ENCODE measurements at regions not wholly inside any gene's neighbourhood (a gene's known extent, or its start where the extent isn't known, plus 50 kb on each side); places are given as distances from the start of the nearest gene placed in this dataset.

- WGBS, 4 donors, result 91 to 94% (median 93%) methylated on average over 6 of the region's 6 CpGs
- no peaks in the 10 kb centered on the region for H3K36me3 ChIP-seq
- TF ChIP-seq POLR2A (IDR thresholded peaks at IDR 0.05) (no peak), CTCF (IDR thresholded peaks at IDR 0.05) (no peak)
- no peaks in the 10 kb centered on the region for H3K9me3 ChIP-seq
- ATAC-seq (no peak), DNase-seq (no peak)
- no peaks in the 10 kb centered on the region for H3K27me3 ChIP-seq
- H3K27ac ChIP-seq, result no peak overlapping the region
- intact Hi-C loops (cut with DNase I), result no loop called here
- peaks cover 0 to 31% (median under 1%) of the 10 kb centered on the region in 12 donors for H3K4me1 ChIP-seq
- H3K4me3 ChIP-seq, result no peak overlapping the region
Observed at GRCh38 chr12:92237762-92238523, 92.3 kb upstream of the BTG1 start.

DNA sequence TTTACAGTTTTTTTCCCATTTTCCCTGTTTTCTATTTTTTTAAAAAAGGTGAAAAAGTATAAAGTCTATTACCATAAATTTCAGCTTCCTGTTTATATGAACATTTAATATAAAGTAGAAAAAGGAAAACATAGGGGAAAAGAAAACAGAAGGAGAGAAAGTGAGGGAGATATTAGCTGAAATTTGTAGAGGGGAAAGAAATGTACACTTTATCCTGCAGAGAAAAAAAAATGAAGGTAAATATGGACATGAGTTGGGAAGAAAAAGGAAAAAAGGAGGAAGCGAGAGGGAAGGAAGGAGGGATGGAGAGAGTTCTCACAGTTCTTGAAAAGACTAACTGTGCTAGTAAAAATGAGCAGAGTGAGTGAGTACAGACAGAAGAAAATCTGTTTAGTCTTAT, 91.6 kb upstream of the BTG1 start:
- H3K27me3 ChIP-seq, result no peaks in the 10 kb centered on the region
- no peaks in the 10 kb centered on the region for H3K36me3 ChIP-seq
- no peak overlapping the region for H3K27ac ChIP-seq
- no peak for TF ChIP-seq CTCF (IDR thresholded peaks at IDR 0.05)
- no peak for TF ChIP-seq POLR2A (IDR thresholded peaks at IDR 0.05)
- 91 to 96% (median 94%) methylated on average over 1 of the region's 1 CpG for WGBS, 4 donors
- intact Hi-C loops (cut with DNase I), result no loop called here
- H3K4me1 ChIP-seq, result peaks cover 0 to 36% (median 0%) of the 10 kb centered on the region in 12 donors
- no peak for ATAC-seq
- no peak for DNase-seq
- H3K9me3 ChIP-seq, result no peaks in the 10 kb centered on the region
- H3K4me3 ChIP-seq, result no peak overlapping the region

DNA sequence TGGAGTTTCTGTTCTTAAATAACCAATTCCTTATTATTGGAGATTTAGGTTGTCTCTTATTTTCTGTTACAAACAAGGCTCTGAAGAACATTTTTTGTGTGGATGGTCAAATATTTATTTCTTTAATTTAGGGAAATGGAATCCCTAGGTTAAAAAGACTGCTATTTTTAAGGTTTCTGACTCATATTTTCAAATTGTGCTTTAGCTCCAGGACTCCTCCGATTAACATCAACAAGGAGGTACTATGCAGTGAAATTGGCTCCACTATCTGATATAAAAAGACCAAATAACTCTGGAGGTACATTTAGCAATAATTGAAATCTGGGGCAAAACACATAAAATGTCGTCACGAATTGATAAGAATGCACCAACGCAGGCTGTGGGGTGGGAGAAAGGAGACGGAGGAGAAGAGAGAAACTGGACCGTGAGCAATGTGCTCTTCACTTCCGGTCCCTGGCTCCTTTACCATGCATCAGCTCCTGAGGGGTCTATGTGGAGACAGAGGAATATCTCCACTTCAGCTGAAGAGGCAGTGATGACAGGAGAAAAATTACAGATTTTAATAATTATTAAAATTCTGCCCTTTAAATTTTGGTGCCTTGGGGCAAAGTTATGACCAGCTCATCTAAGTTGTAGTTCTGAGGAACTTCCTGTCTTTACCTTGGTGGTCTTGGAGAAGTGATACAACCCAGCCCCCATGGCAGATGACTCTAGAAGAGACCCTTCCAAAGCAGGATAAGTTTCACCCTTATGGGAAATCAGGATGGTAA, 90.2 kb upstream of the BTG1 start:
- no peaks in the 10 kb centered on the region for H3K36me3 ChIP-seq
- no peak overlapping the region for H3K27ac ChIP-seq
- no peak for ATAC-seq
- DNase-seq, result no peak
- H3K9me3 ChIP-seq, result no peaks in the 10 kb centered on the region
- TF ChIP-seq POLR2A (IDR thresholded peaks at IDR 0.05), result no peak
- no peak for TF ChIP-seq CTCF (IDR thresholded peaks at IDR 0.05)
- H3K4me1 ChIP-seq, result peaks cover 0 to 41% (median 0%) of the 10 kb centered on the region in 12 donors
- WGBS, 4 donors, result 85 to 96% (median 96%) methylated on average over 7 of the region's 7 CpGs
- intact Hi-C loops (cut with DNase I), result no loop called here
- no peak overlapping the region for H3K4me3 ChIP-seq
- H3K27me3 ChIP-seq, result no peaks in the 10 kb centered on the region

- 92 to 97% (median 94%) methylated on average over 1 of the region's 1 CpG for WGBS, 4 donors
- ATAC-seq (no peak), DNase-seq (no peak)
- Histone ChIP-seq H3K4me3 (no peak overlapping the region), H3K36me3 (no peaks in the 10 kb centered on the region), H3K4me1 (peaks cover 0 to 43% (median 0%) of the 10 kb centered on the region in 12 donors), H3K9me3 (peaks cover 0 to 2% (median 0%) of the 10 kb centered on the region in 12 donors), H3K27me3 (no peaks in the 10 kb centered on the region), H3K27ac (peak overlapping the region in 1 of 12 donors; percentile 59)
- intact Hi-C loops (cut with DNase I), result no loop called here
- TF ChIP-seq CTCF (IDR thresholded peaks at IDR 0.05), result no peak
- no peak for TF ChIP-seq POLR2A (IDR thresholded peaks at IDR 0.05)
Observed at GRCh38 chr12:92234533-92234932, 88.9 kb upstream of the BTG1 start.

All from heart left ventricle (tissue), 16 donors.